ENCODE measurements at regions not wholly inside any gene's neighbourhood (a gene's known extent, or its start where the extent isn't known, plus 50 kb on each side); places are given as distances from the start of the nearest gene placed in this dataset.

DNA sequence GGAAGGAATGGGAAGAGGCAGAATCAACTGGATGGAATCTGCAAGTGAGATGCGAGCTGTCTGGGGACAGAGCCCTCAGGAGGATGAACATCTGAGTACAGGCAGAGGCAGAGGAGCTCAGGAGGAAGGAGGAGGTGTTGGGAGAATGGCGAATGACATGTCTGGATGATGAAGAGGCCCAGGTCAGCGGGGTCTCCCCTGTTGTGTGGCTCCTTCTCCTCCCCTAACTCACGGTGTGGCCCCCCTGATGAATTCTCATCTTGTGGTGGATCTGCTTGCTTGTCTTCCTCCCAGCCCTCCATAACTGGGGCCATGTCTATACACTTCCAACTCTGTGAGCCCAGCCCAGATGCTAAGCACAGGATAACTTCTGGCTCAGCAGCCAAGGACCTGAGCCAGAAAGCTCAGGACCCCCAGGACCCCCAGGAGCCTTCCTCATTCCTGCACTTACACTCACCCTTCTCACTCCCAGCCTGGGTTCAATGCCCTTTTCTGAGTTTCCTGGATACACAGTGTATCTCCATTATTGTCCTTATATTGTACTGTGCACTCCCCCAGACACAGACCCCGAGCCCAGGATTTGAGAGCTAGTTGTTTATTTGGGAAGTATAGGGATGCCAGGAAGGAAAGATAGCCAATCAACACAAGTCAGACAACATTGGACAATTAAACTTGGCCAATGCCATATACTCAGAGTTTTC lies 678.6 kb upstream of the HS6ST1 start:
- TF ChIP-seq TARDBP (IDR thresholded peaks at IDR 0.05) (no peak), EZH2 (IDR thresholded peaks at IDR 0.05; ENCODE audit: borderline replicate concordance, low read depth, low read length) (no peak), RBM25 (IDR thresholded peaks at IDR 0.05; ENCODE audit: low read depth, low read length, severe bottlenecking) (no peak), ZNF24 (IDR thresholded peaks at IDR 0.05) (no peak), NFIC (IDR thresholded peaks at IDR 0.05) (no peak), RBBP5 (IDR thresholded peaks at IDR 0.05; ENCODE audit: borderline replicate concordance, insufficient read depth, low read length, poor library complexity, severe bottlenecking) (no peak), POU5F1 (IDR thresholded peaks at IDR 0.05; ENCODE audit: borderline replicate concordance, low read depth, low read length, partially characterized antibody) (no peak), EP300 (IDR thresholded peaks at IDR 0.05; ENCODE audit: low read length) (no peak), CBFB (CRISPR knock-in tag; IDR thresholded peaks at IDR 0.05) (no peak), RBM39 (optimal IDR thresholded peaks at IDR 0.05; ENCODE audit: low read depth, low read length) (no peak), CBX8 (IDR thresholded peaks at IDR 0.05; ENCODE audit: borderline replicate concordance, extremely low read depth, low read depth, low read length, poor library complexity, severe bottlenecking) (no peak)
- TF ChIP-seq, protein P1, sequence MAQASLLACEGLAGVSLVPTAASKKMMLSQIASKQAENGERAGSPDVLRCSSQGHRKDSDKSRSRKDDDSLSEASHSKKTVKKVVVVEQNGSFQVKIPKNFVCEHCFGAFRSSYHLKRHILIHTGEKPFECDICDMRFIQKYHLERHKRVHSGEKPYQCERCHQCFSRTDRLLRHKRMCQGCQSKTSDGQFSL (CRISPR knock-in tag; IDR thresholded peaks at IDR 0.05), result no peak
- TF ChIP-seq, protein P1 (tag; IDR thresholded peaks at IDR 0.05), result no peak
- TF ChIP-seq, protein P2, sequence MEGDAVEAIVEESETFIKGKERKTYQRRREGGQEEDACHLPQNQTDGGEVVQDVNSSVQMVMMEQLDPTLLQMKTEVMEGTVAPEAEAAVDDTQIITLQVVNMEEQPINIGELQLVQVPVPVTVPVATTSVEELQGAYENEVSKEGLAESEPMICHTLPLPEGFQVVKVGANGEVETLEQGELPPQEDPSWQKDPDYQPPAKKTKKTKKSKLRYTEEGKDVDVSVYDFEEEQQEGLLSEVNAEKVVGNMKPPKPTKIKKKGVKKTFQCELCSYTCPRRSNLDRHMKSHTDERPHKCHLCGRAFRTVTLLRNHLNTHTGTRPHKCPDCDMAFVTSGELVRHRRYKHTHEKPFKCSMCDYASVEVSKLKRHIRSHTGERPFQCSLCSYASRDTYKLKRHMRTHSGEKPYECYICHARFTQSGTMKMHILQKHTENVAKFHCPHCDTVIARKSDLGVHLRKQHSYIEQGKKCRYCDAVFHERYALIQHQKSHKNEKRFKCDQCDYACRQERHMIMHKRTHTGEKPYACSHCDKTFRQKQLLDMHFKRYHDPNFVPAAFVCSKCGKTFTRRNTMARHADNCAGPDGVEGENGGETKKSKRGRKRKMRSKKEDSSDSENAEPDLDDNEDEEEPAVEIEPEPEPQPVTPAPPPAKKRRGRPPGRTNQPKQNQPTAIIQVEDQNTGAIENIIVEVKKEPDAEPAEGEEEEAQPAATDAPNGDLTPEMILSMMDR (IDR thresholded peaks at IDR 0.05 in 2 of 3, conservative IDR thresholded peaks at IDR 0.05 in 1 of 3; ENCODE audit: insufficient read depth in 2 of 3, low read depth in 1 of 3, low read length in 3 of 3), result no peak
- TF ChIP-seq, protein P3, sequence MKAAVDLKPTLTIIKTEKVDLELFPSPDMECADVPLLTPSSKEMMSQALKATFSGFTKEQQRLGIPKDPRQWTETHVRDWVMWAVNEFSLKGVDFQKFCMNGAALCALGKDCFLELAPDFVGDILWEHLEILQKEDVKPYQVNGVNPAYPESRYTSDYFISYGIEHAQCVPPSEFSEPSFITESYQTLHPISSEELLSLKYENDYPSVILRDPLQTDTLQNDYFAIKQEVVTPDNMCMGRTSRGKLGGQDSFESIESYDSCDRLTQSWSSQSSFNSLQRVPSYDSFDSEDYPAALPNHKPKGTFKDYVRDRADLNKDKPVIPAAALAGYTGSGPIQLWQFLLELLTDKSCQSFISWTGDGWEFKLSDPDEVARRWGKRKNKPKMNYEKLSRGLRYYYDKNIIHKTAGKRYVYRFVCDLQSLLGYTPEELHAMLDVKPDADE (conservative IDR thresholded peaks at IDR 0.05; ENCODE audit: control insufficient read depth, low read depth, low read length), result no peak
